ENCODE measurements at regions not wholly inside any gene's neighbourhood (a gene's known extent, or its start where the extent isn't known, plus 50 kb on each side); places are given as distances from the start of the nearest gene placed in this dataset.

- TF ChIP-seq CTCF (IDR thresholded peaks at IDR 0.05; ENCODE audit: poor library complexity) (no peak), EZH2phosphoT487 (IDR thresholded peaks at IDR 0.05; ENCODE audit: low read depth, severe bottlenecking, unreplicated experiment) (no peak), EZH2 (IDR thresholded peaks at IDR 0.05; ENCODE audit: borderline replicate concordance) (no peak)
Measured at GRCh38 chr1:14524826-14525636, 73.5 kb upstream of the KAZN start.

All from hepatocyte (in vitro differentiated cells).